Neural progenitor cell (in vitro differentiated cells): ENCODE measurements at regions not wholly inside any gene's neighbourhood (a gene's known extent, or its start where the extent isn't known, plus 50 kb on each side); places are given as distances from the start of the nearest gene placed in this dataset.

Source experiments
- CTCF ChIP-seq: fragments of 200-600 bp; sonication (generic); IDR thresholded peaks from 2 replicates; pipeline ENCODE4 v1.5.1; 2017; ENCODE audit warnings: antibody characterized with exemption, mild to moderate bottlenecking
- EZH2 ChIP-seq: fragments of 200-600 bp; sonication (generic); IDR thresholded peaks from 2 replicates; pipeline ENCODE4 v1.6.1; 2017; ENCODE audit warnings: antibody characterized with exemption, mild to moderate bottlenecking, moderate library complexity

GRCh38 chr13:22825186-22825585 lies 355.6 kb upstream of the SGCG start:
- TF ChIP-seq CTCF (no peak), EZH2 (no peak)
